ENCODE measurements at regions not wholly inside any gene's neighbourhood (a gene's known extent, or its start where the extent isn't known, plus 50 kb on each side); places are given as distances from the start of the nearest gene placed in this dataset.

GRCh38 chr18:8995096-8995495 lies 107.4 kb upstream of the NDUFV2 start:
- TF ChIP-seq, protein P1, sequence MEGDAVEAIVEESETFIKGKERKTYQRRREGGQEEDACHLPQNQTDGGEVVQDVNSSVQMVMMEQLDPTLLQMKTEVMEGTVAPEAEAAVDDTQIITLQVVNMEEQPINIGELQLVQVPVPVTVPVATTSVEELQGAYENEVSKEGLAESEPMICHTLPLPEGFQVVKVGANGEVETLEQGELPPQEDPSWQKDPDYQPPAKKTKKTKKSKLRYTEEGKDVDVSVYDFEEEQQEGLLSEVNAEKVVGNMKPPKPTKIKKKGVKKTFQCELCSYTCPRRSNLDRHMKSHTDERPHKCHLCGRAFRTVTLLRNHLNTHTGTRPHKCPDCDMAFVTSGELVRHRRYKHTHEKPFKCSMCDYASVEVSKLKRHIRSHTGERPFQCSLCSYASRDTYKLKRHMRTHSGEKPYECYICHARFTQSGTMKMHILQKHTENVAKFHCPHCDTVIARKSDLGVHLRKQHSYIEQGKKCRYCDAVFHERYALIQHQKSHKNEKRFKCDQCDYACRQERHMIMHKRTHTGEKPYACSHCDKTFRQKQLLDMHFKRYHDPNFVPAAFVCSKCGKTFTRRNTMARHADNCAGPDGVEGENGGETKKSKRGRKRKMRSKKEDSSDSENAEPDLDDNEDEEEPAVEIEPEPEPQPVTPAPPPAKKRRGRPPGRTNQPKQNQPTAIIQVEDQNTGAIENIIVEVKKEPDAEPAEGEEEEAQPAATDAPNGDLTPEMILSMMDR (IDR thresholded peaks at IDR 0.05), result no peak
- TF ChIP-seq POLR2A (IDR thresholded peaks at IDR 0.05), result no peak

Data from testis (tissue), 2 donors.